Liver (tissue), 8 donors: ENCODE measurements at regions not wholly inside any gene's neighbourhood (a gene's known extent, or its start where the extent isn't known, plus 50 kb on each side); places are given as distances from the start of the nearest gene placed in this dataset.

Source experiments
- DNase-seq: peaks from one replicate; pipeline ENCODE4 v3.0.0-alpha.2; 2017; ENCODE audit warnings: low spot score
- H3K27ac ChIP-seq, 2 donors: one replicate each; pipeline ENCODE4 v1.7.0; 2013; ENCODE audit warnings: inconsistent platforms in 2 of 2, low read length in 2 of 2, control low read depth in 1 of 2, low read depth in 1 of 2, mild to moderate bottlenecking in 1 of 2
- H3K27me3 ChIP-seq, 4 donors: one replicate each; pipeline versions ENCODE4 v1.6.1 to v1.7.0; 2013; ENCODE audit warnings: low read length in 3 of 4, inconsistent platforms in 1 of 4, mild to moderate bottlenecking in 1 of 4, moderate library complexity in 1 of 4; ENCODE audit not compliant: control insufficient read depth in 4 of 4, insufficient read depth in 4 of 4
- H3K36me3 ChIP-seq, 4 donors: one replicate each; pipeline versions ENCODE4 v1.6.1 to v1.7.0; 2013; ENCODE audit warnings: low read length in 3 of 4, mild to moderate bottlenecking in 3 of 4, low read depth in 1 of 4, moderate library complexity in 1 of 4; ENCODE audit not compliant: control insufficient read depth in 4 of 4, insufficient read depth in 3 of 4
- H3K4me1 ChIP-seq, 4 donors: one replicate each; pipeline versions ENCODE4 v1.6.1 to v1.7.0; 2013; ENCODE audit warnings: low read length in 3 of 4, mild to moderate bottlenecking in 3 of 4, moderate library complexity in 1 of 4; ENCODE audit not compliant: control insufficient read depth in 4 of 4, insufficient read depth in 4 of 4
- H3K4me3 ChIP-seq, 3 donors: one replicate each; pipeline versions ENCODE4 v1.6.1 to v1.7.0; 2013; ENCODE audit warnings: low read length in 3 of 3, control low read depth in 1 of 3, low read depth in 1 of 3, mild to moderate bottlenecking in 1 of 3
- H3K9ac ChIP-seq, 2 donors: one replicate each; pipeline ENCODE4 v1.7.0; 2013; ENCODE audit warnings: low read length in 2 of 2, mild to moderate bottlenecking in 2 of 2, moderate library complexity in 2 of 2, control low read depth in 1 of 2, low read depth in 1 of 2
- H3K9me3 ChIP-seq, 4 donors: one replicate each; pipeline versions ENCODE4 v1.6.1 to v1.7.0; 2013; ENCODE audit warnings: low read length in 3 of 4; ENCODE audit not compliant: control insufficient read depth in 4 of 4
- EGR1 ChIP-seq, 2 donors: IDR thresholded peaks; 2 replicates each; pipeline ENCODE4 v1.6.1; 2016 to 2018; ENCODE audit warnings: antibody characterized with exemption in 2 of 2, low read depth in 2 of 2
- FOXA1 ChIP-seq: IDR thresholded peaks from 2 replicates; pipeline ENCODE4 v1.6.1; 2016; ENCODE audit warnings: antibody characterized with exemption
- FOXA2 ChIP-seq: IDR thresholded peaks from 2 replicates; pipeline ENCODE4 v1.6.1; 2016; ENCODE audit warnings: antibody characterized with exemption
- GABPA ChIP-seq, 2 donors: IDR thresholded peaks in 1 of 2; conservative IDR thresholded peaks in 1 of 2; 2 replicates each; pipeline ENCODE4 v1.6.1; 2016; ENCODE audit warnings: antibody characterized with exemption in 2 of 2, mild to moderate bottlenecking in 1 of 2, moderate library complexity in 1 of 2
- HNF4A ChIP-seq, 2 donors: conservative IDR thresholded peaks; 2 replicates each; pipeline ENCODE4 v1.6.1; 2016; ENCODE audit warnings: antibody characterized with exemption in 2 of 2, mild to moderate bottlenecking in 2 of 2
- HNF4G ChIP-seq: IDR thresholded peaks from 2 replicates; pipeline ENCODE4 v1.6.1; 2016; ENCODE audit warnings: antibody characterized with exemption
- RAD21 ChIP-seq, 2 donors: IDR thresholded peaks; 2 replicates each; pipeline ENCODE4 v1.6.1; 2016; ENCODE audit warnings: antibody characterized with exemption in 2 of 2, mild to moderate bottlenecking in 2 of 2
- RXRA ChIP-seq, 2 donors: IDR thresholded peaks; 2 replicates each; pipeline ENCODE4 v1.6.1; 2017 to 2018; ENCODE audit warnings: antibody characterized with exemption in 2 of 2, mild to moderate bottlenecking in 1 of 2
- SP1 ChIP-seq: IDR thresholded peaks from 2 replicates; pipeline ENCODE4 v1.6.1; 2018; ENCODE audit warnings: antibody characterized with exemption, mild to moderate bottlenecking
- TAF1 ChIP-seq: conservative IDR thresholded peaks from 2 replicates; pipeline ENCODE4 v1.6.1; 2016; ENCODE audit warnings: antibody characterized with exemption, mild to moderate bottlenecking
- YY1 ChIP-seq: IDR thresholded peaks from 2 replicates; pipeline ENCODE4 v1.6.1; 2016; ENCODE audit warnings: antibody characterized with exemption, mild to moderate bottlenecking
- WGBS: extraction: QIAGEN DNeasy Blood & Tissue Kit; methylation state at CpG from one replicate; pipeline ENCODE4 v1.1.7; 2013; 5-methylcytosine and 5-hydroxymethylcytosine counted together
- TF ChIP-seq, protein P1 (sequence below): IDR thresholded peaks from 2 replicates; pipeline ENCODE4 v1.6.1; 2016; ENCODE audit warnings: antibody characterized with exemption
- TF ChIP-seq, protein P2 (sequence below): IDR thresholded peaks from 2 replicates; pipeline ENCODE4 v1.6.1; 2016; ENCODE audit warnings: antibody characterized with exemption
- TF ChIP-seq, protein P3 (sequence below): IDR thresholded peaks from 2 replicates; pipeline ENCODE4 v1.6.1; 2016; ENCODE audit warnings: antibody characterized with exemption, mild to moderate bottlenecking
- TF ChIP-seq, protein P4 (sequence below): IDR thresholded peaks from 2 replicates; pipeline ENCODE4 v1.6.1; 2016; ENCODE audit warnings: antibody characterized with exemption
- TF ChIP-seq, protein P5 (sequence below): fragments of 150-350 bp; IDR thresholded peaks from 2 replicates; pipeline ENCODE4 v1.5.1; 2017; ENCODE audit warnings: improper control_type of control experiment, low read depth, low read length; ENCODE audit not compliant: missing input control
- donor health status: healthy.
- donor health status: healthy.
- donor health status: healthy.
- donor health status: healthy.
- donor health status: healthy.

DNA sequence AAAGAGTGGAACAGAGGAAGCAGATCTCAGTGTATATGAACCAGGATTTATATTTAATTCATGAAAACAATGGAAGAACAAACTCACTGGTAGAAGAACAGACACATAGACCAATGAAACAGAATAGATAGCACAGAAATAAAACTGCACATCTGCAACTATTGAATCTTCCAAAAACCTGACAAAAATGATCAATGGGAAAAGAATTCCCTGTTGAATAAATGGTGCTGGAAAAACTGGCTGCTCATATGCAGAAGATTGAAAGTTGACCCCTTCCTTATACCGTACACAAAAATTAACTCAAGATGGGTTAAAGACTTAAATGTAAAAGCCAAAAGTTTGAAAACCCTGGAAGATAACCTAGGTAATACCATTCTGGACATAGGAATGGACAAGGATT, 391.0 kb downstream of the MAGEB5 start (continued):
- TF ChIP-seq TAF1 (no peak), HNF4A (conservative IDR thresholded peaks at IDR 0.05) (no peak), RXRA (IDR thresholded peaks at IDR 0.05) (no peak)
- TF ChIP-seq, protein P1, sequence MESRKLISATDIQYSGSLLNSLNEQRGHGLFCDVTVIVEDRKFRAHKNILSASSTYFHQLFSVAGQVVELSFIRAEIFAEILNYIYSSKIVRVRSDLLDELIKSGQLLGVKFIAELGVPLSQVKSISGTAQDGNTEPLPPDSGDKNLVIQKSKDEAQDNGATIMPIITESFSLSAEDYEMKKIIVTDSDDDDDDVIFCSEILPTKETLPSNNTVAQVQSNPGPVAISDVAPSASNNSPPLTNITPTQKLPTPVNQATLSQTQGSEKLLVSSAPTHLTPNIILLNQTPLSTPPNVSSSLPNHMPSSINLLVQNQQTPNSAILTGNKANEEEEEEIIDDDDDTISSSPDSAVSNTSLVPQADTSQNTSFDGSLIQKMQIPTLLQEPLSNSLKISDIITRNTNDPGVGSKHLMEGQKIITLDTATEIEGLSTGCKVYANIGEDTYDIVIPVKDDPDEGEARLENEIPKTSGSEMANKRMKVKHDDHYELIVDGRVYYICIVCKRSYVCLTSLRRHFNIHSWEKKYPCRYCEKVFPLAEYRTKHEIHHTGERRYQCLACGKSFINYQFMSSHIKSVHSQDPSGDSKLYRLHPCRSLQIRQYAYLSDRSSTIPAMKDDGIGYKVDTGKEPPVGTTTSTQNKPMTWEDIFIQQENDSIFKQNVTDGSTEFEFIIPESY, result no peak
- TF ChIP-seq, protein P2, sequence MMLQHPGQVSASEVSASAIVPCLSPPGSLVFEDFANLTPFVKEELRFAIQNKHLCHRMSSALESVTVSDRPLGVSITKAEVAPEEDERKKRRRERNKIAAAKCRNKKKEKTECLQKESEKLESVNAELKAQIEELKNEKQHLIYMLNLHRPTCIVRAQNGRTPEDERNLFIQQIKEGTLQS, result no peak

DNA sequence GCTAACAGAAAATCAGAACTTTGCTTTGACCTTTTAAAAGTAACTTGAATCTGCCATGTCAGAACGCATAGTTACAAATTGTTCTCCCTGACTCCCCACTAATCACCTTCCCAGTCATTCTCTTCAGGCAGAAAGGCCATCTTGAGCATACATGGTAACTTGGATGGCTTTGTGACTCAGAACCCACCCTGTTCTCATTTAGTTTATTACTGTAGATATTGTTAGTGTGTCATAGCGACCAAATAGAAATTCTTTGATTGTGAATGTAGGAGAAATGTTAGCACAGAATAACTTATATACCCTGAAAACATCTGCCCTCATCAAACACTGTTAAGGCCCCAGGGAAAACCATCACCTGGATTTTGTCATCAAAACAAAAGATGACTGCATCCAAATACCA, 382.0 kb downstream of the MAGEB5 start:
- no peak overlapping the region for H3K27ac ChIP-seq
- H3K4me3 ChIP-seq, result no peak overlapping the region
- peaks cover 0 to 4% (median 2%) of the 10 kb centered on the region in 4 donors for H3K9me3 ChIP-seq
- no peaks in the 10 kb centered on the region for H3K4me1 ChIP-seq
- H3K36me3 ChIP-seq, result no peaks in the 10 kb centered on the region
- WGBS, result 39% methylated on average over 2 of the region's 2 CpGs
- TF ChIP-seq TAF1 (no peak), HNF4G (no peak), GABPA (IDR thresholded peaks at IDR 0.05 in 1 of 2, conservative IDR thresholded peaks at IDR 0.05 in 1 of 2) (no peak)
- TF ChIP-seq, protein P3, sequence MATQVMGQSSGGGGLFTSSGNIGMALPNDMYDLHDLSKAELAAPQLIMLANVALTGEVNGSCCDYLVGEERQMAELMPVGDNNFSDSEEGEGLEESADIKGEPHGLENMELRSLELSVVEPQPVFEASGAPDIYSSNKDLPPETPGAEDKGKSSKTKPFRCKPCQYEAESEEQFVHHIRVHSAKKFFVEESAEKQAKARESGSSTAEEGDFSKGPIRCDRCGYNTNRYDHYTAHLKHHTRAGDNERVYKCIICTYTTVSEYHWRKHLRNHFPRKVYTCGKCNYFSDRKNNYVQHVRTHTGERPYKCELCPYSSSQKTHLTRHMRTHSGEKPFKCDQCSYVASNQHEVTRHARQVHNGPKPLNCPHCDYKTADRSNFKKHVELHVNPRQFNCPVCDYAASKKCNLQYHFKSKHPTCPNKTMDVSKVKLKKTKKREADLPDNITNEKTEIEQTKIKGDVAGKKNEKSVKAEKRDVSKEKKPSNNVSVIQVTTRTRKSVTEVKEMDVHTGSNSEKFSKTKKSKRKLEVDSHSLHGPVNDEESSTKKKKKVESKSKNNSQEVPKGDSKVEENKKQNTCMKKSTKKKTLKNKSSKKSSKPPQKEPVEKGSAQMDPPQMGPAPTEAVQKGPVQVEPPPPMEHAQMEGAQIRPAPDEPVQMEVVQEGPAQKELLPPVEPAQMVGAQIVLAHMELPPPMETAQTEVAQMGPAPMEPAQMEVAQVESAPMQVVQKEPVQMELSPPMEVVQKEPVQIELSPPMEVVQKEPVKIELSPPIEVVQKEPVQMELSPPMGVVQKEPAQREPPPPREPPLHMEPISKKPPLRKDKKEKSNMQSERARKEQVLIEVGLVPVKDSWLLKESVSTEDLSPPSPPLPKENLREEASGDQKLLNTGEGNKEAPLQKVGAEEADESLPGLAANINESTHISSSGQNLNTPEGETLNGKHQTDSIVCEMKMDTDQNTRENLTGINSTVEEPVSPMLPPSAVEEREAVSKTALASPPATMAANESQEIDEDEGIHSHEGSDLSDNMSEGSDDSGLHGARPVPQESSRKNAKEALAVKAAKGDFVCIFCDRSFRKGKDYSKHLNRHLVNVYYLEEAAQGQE, result no peak
- TF ChIP-seq, protein P1, result no peak
- no peak overlapping the region for H3K9ac ChIP-seq
- no peaks in the 10 kb centered on the region for H3K27me3 ChIP-seq
- DNase-seq, result no peak

DNA sequence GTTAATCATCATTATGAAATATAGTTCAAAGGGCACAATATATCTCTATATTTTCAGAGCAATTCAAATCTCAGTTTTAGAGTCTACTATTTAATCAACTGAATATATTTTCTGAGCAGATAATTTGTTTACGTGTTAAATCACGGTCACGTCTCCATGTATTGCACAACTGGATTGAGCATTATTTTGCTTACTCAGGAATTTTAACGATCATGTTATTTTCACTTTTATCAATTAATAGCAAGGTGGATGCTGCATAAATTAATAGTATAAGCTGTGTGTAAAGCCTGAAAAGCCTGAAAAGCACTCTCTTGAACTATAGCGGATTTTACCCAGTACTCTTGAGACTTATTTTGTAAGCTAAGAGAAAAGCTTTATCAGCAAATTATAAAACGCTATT, 374.9 kb downstream of the MAGEB5 start:
- no peak overlapping the region for H3K4me3 ChIP-seq
- no peaks in the 10 kb centered on the region for H3K4me1 ChIP-seq
- H3K27ac ChIP-seq, result no peak overlapping the region
- H3K9ac ChIP-seq, result no peak overlapping the region
- TF ChIP-seq, protein P1, result no peak
- TF ChIP-seq TAF1, result no peak
- TF ChIP-seq HNF4A (conservative IDR thresholded peaks at IDR 0.05), result no peak
- TF ChIP-seq, protein P4, sequence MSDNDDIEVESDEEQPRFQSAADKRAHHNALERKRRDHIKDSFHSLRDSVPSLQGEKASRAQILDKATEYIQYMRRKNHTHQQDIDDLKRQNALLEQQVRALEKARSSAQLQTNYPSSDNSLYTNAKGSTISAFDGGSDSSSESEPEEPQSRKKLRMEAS, result no peak
- no peak for TF ChIP-seq RXRA (IDR thresholded peaks at IDR 0.05)
- no peak for TF ChIP-seq FOXA2
- TF ChIP-seq FOXA1, result no peak
- no peak for TF ChIP-seq EGR1 (IDR thresholded peaks at IDR 0.05; ENCODE audit: low read depth in 2 of 2)
- TF ChIP-seq RAD21 (IDR thresholded peaks at IDR 0.05), result no peak
- TF ChIP-seq HNF4G, result no peak
- no peak for TF ChIP-seq YY1
- TF ChIP-seq, protein P5, sequence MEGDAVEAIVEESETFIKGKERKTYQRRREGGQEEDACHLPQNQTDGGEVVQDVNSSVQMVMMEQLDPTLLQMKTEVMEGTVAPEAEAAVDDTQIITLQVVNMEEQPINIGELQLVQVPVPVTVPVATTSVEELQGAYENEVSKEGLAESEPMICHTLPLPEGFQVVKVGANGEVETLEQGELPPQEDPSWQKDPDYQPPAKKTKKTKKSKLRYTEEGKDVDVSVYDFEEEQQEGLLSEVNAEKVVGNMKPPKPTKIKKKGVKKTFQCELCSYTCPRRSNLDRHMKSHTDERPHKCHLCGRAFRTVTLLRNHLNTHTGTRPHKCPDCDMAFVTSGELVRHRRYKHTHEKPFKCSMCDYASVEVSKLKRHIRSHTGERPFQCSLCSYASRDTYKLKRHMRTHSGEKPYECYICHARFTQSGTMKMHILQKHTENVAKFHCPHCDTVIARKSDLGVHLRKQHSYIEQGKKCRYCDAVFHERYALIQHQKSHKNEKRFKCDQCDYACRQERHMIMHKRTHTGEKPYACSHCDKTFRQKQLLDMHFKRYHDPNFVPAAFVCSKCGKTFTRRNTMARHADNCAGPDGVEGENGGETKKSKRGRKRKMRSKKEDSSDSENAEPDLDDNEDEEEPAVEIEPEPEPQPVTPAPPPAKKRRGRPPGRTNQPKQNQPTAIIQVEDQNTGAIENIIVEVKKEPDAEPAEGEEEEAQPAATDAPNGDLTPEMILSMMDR, result no peak
- TF ChIP-seq SP1, result no peak
- TF ChIP-seq GABPA (IDR thresholded peaks at IDR 0.05 in 1 of 2, conservative IDR thresholded peaks at IDR 0.05 in 1 of 2), result no peak
- TF ChIP-seq, protein P2, result no peak
- no peak for DNase-seq
- H3K9me3 ChIP-seq, result peaks cover 0 to 4% (median 2%) of the 10 kb centered on the region in 4 donors
- no peaks in the 10 kb centered on the region for H3K36me3 ChIP-seq
- WGBS, result 80% methylated on average over 6 of the region's 6 CpGs
- H3K27me3 ChIP-seq, result no peaks in the 10 kb centered on the region
